CD8-positive, alpha-beta memory T cell (primary cell): ENCODE measurements at regions not wholly inside any gene's neighbourhood (a gene's known extent, or its start where the extent isn't known, plus 50 kb on each side); places are given as distances from the start of the nearest gene placed in this dataset.
"Not testable (repeated sequence)": the region's sequence is repeated elsewhere in the genome, so short reads cannot be mapped to it uniquely, and the experiment has no call there.

ENCODE experiments used
- CTCF ChIA-PET: fragments of 350-600 bp; sonication (Branson Sonifier 250); formaldehyde crosslinking; loops from one replicate; lab custom pipeline; 2021; ENCODE audit warnings: antibody characterized with exemption; lab: Charles Lee
- POLR2A ChIA-PET: fragments of 350-600 bp; sonication (Branson Sonifier 250); formaldehyde crosslinking; loops from one replicate; lab custom pipeline; 2021; ENCODE audit warnings: antibody characterized with exemption; lab: Charles Lee
- DNase-seq, 5 donors: peaks; one replicate each; pipeline versions ENCODE4 v3.0.0 to v3.0.0-alpha.2; 2020 to 2022; ENCODE audit warnings: mixed read lengths in 1 of 5
- H3K27ac ChIP-seq: one replicate; pipeline ENCODE4 v1.7.0; 2013; ENCODE audit warnings: low read depth, mild to moderate bottlenecking, low read length, moderate library complexity
- H3K27me3 ChIP-seq: 2 replicates; pipeline ENCODE4 v1.7.0; 2013; ENCODE audit warnings: low read length, mild to moderate bottlenecking; ENCODE audit not compliant: insufficient read depth, poor library complexity, severe bottlenecking
- H3K36me3 ChIP-seq: 2 replicates; pipeline ENCODE4 v1.7.0; 2013; ENCODE audit warnings: mild to moderate bottlenecking, low read length, moderate library complexity; ENCODE audit not compliant: insufficient read depth
- H3K4me1 ChIP-seq: 2 replicates; pipeline ENCODE4 v1.7.0; 2013; ENCODE audit warnings: mild to moderate bottlenecking, low read length, moderate library complexity; ENCODE audit not compliant: insufficient read depth
- H3K4me3 ChIP-seq: 2 replicates; pipeline ENCODE4 v1.7.0; 2013; ENCODE audit warnings: mild to moderate bottlenecking, low read length
- H3K9me3 ChIP-seq: 2 replicates; pipeline ENCODE4 v1.7.0; 2013; ENCODE audit warnings: mild to moderate bottlenecking, low read length
- H3K27ac Mint-ChIP-seq, 8 donors: one replicate each; pipeline ENCODE4 v1.8.0; 2020 to 2021; ENCODE audit warnings: mixed read lengths in 8 of 8, mild to moderate bottlenecking in 6 of 8, inconsistent platforms in 3 of 8, moderate library complexity in 3 of 8
- H3K27me3 Mint-ChIP-seq, 2 donors: one replicate each; pipeline ENCODE4 v1.8.0; 2020 to 2021; ENCODE audit warnings: mixed read lengths in 2 of 2, mild to moderate bottlenecking in 1 of 2, moderate library complexity in 1 of 2
- H3K36me3 Mint-ChIP-seq, 3 donors: one replicate each; pipeline ENCODE4 v1.8.0; 2020 to 2021; ENCODE audit warnings: mixed read lengths in 3 of 3, inconsistent platforms in 1 of 3, mild to moderate bottlenecking in 1 of 3
- H3K4me1 Mint-ChIP-seq, 3 donors: one replicate each; pipeline ENCODE4 v1.8.0; 2020 to 2021; ENCODE audit warnings: mixed read lengths in 3 of 3, inconsistent platforms in 1 of 3, mild to moderate bottlenecking in 1 of 3
- H3K4me3 Mint-ChIP-seq, 7 donors: one replicate each; pipeline ENCODE4 v1.8.0; 2020 to 2021; ENCODE audit warnings: mixed read lengths in 7 of 7, mild to moderate bottlenecking in 6 of 7, moderate library complexity in 4 of 7, inconsistent platforms in 2 of 7
- H3K9me3 Mint-ChIP-seq, 5 donors: one replicate each; pipeline ENCODE4 v1.8.0; 2020 to 2022; ENCODE audit warnings: mixed read lengths in 5 of 5, mild to moderate bottlenecking in 3 of 5, moderate library complexity in 2 of 5, inconsistent platforms in 1 of 5

DNA sequence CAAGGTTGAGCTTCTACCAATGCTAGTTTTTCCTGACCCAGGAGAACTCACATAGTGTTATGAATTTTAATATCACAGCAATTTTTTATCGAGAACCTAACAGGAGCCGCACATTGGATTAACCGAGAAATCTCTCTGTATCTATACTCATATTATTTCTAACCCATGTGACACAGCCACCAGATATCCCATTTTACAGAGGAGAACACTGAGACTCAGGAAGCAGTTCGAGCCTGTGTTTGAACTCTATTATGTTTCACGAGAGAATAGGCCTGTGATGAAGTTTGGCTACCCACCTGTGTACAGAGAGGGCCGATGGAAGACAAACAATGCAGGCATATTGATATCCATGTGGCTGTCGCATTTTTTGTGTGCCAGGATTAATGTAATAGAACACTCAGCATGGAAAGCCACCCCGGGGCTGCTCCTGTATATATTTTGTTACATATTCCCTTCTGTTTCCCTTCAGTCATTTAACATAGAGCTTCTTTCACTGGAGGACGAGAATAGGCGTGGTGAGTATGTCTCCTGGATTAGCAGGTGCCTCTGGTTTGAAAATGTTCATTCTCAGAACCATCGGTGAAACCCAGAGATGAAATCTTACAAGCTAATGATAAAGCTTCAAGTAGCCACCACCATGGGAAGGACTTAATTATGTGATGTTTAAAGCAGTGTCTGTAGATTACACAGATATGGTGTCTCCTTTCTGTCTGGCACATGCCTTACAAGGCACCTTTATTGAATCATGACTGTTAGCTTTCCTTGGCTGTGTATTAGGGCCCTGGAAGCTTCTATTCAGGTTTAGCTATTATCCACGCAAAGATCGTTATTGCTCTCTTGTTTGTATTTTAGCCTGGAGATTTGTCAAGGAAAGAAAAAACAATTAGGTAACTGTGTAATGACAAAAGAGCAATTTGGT, 205.4 kb downstream of the BCAS1 start:
- H3K4me1 ChIP-seq: peaks cover 44% of the 10 kb centered on the region
- H3K36me3 Mint-ChIP-seq, H3K4me3 ChIP-seq, H3K27me3 Mint-ChIP-seq, H3K27ac ChIP-seq, H3K36me3 ChIP-seq, DNase-seq, H3K9me3 ChIP-seq, H3K27me3 ChIP-seq, H3K9me3 Mint-ChIP-seq: not testable (repeated sequence)
- Mint-ChIP-seq H3K4me3 (peak overlapping the region in 6 of 7 donors; percentile 9 to 80 (median 66)), H3K27ac (peak overlapping the region in 7 of 8 donors; percentile 62 to 96 (median 81)), H3K4me1 (peaks cover 40 to 59% (median 58%) of the 10 kb centered on the region in 3 donors)
- CTCF ChIA-PET: interaction anchor here (0.7 to 3.1 kb wide), 6 partner anchors 21 to 285 kb away, joined by 3 to 14 read pairs (median 5); no protein-coding TSS in a partner anchor
- POLR2A ChIA-PET: interaction anchor here (0.6 to 1.6 kb wide), 5 partner anchors 16 to 273 kb away, joined by 3 to 5 read pairs (median 3); no protein-coding TSS in a partner anchor

DNA sequence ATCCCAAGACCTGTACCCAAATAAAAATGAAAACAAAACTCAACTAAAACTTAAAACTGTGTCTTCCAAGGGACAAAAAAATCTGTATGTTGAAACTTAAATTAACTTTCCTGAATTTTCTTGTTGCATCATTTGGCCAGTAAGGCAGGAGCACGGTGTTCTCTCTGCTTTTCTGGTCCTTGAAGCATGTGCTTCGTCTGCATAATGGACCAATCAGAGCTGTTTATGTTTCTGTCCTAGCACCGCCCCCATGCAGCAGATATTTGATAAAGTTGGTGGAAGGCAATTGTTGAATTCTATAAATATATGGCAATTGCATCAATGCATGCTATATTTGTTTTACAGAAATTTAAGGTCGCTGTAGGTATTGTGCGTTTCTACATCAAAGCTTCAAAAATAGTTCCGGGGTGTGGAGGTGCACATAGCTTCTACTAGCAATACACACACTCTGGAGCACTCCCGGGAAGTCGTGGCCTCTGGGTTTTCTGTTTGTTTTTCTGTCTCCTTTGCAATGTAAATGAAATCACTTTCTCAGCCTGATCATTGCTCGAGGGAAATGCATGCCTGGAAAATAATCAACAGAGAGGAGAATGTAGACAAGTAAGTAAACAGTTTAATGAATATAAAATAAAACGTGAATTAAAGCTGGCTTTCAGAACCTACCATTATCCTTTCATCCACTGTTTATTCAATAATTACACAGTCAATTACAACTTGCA, 206.3 kb downstream of the BCAS1 start:
- peaks cover 31 to 50% (median 48%) of the 10 kb centered on the region in 3 donors for H3K4me1 Mint-ChIP-seq
- peak overlapping the region in 2 of 8 donors; percentile 23 to 33 for H3K27ac Mint-ChIP-seq
- not testable (repeated sequence) for H3K27me3 Mint-ChIP-seq, DNase-seq, H3K36me3 ChIP-seq, H3K9me3 Mint-ChIP-seq, H3K27ac ChIP-seq, H3K36me3 Mint-ChIP-seq, H3K9me3 ChIP-seq, H3K4me3 ChIP-seq, H3K4me3 Mint-ChIP-seq, H3K27me3 ChIP-seq
- peaks cover 35% of the 10 kb centered on the region for H3K4me1 ChIP-seq
- POLR2A ChIA-PET: interaction anchor here (1.6 kb wide), 1 partner anchor 254 kb away, joined by 3 read pairs; no protein-coding TSS in a partner anchor
- CTCF ChIA-PET: interaction anchor here (1.2 to 3.1 kb wide), 3 partner anchors 21 to 284 kb away, joined by 4 to 14 read pairs (median 11); no protein-coding TSS in a partner anchor

DNA sequence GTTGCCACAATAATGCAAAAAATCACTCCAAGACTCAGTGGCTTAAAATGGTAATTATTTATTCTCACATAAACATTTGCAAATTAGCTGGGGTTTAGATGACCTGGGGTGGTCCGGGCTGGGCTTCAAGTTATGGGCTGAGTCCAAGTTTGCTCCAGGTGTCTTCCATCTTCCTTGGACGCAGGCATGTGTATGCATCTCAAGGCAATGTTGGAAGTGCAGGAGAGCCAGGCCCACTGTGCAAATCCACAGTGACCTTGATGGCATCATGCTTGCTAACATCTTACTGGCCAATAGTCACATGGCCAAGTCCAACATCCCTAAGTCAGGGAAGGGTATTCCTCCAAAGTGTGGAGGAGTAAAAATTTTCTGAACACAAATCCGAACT, 206.9 kb downstream of the BCAS1 start:
- H3K9me3 ChIP-seq, DNase-seq, H3K27me3 Mint-ChIP-seq, H3K9me3 Mint-ChIP-seq, H3K4me3 Mint-ChIP-seq, H3K27ac ChIP-seq, H3K4me3 ChIP-seq, H3K36me3 ChIP-seq, H3K27ac Mint-ChIP-seq, H3K36me3 Mint-ChIP-seq, H3K27me3 ChIP-seq, POLR2A ChIA-PET: not testable (repeated sequence)
- peaks cover 35% of the 10 kb centered on the region for H3K4me1 ChIP-seq
- CTCF ChIA-PET: interaction anchor here (1.2 kb wide), 1 partner anchor 284 kb away, joined by 4 read pairs; no protein-coding TSS in a partner anchor
- H3K4me1 Mint-ChIP-seq: peaks cover 31 to 50% (median 48%) of the 10 kb centered on the region in 3 donors

DNA sequence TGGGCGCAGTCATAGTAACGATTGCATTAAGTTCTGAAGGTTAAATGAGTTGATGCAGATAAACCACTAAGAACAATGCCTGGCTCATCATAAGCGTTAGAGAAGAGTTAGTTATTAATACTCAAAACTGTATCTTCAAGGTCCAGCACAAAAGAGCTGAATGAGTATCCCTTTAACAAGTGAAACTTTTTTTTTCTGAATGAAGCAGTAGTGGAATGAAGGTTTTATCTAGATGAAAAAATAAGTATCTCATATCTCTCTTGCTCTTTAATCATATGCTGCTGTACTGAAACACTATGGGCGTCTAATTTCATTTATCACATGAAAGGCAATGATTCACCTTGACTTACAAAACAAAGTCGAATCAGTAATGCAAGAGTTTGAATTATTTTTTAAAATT, 207.4 kb downstream of the BCAS1 start:
- CTCF ChIA-PET: interaction anchor here (0.7 kb wide), 1 partner anchor 13 kb away, joined by 4 read pairs; no protein-coding TSS in a partner anchor
- H3K4me3 ChIP-seq, H3K4me3 Mint-ChIP-seq, H3K27ac ChIP-seq, H3K27me3 ChIP-seq, H3K27me3 Mint-ChIP-seq, H3K36me3 ChIP-seq, DNase-seq, H3K36me3 Mint-ChIP-seq, H3K9me3 ChIP-seq, H3K9me3 Mint-ChIP-seq, POLR2A ChIA-PET: not testable (repeated sequence)
- H3K4me1 ChIP-seq: peaks cover 36% of the 10 kb centered on the region
- Mint-ChIP-seq H3K4me1 (peaks cover 30 to 50% (median 49%) of the 10 kb centered on the region in 3 donors), H3K27ac (peak overlapping the region in 1 of 8 donors; percentile 15)

DNA sequence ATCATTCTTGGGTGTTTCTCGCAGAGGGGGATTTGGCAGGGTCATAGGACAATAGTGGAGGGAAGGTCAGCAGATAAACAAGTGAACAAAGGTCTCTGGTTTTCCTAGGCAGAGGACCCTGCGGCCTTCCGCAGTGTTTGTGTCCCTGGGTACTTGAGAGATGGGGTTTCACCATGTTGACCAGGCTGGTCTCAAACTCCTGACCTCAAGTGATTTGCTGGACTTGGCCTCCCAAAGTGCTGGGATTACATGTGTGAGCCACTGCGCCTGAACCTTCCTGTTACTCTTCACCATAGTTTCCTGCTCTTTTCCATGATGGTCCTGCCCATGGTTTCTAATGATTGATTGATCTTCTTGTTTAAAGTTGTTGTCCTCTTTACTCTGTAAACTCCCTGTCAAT, 207.9 kb downstream of the BCAS1 start:
- Mint-ChIP-seq H3K4me1 (peaks cover 30 to 50% (median 49%) of the 10 kb centered on the region in 3 donors), H3K27ac (peak overlapping the region in 2 of 8 donors; percentile 15 to 81)
- H3K27ac ChIP-seq, H3K27me3 Mint-ChIP-seq, POLR2A ChIA-PET, DNase-seq, H3K4me3 Mint-ChIP-seq, H3K4me3 ChIP-seq, H3K27me3 ChIP-seq, H3K36me3 Mint-ChIP-seq, H3K9me3 Mint-ChIP-seq, H3K9me3 ChIP-seq, H3K36me3 ChIP-seq: not testable (repeated sequence)
- CTCF ChIA-PET: interaction anchor here (0.7 to 1.4 kb wide), 3 partner anchors 12 to 111 kb away, joined by 4 read pairs; no protein-coding TSS in a partner anchor
- H3K4me1 ChIP-seq: peaks cover 36% of the 10 kb centered on the region

DNA sequence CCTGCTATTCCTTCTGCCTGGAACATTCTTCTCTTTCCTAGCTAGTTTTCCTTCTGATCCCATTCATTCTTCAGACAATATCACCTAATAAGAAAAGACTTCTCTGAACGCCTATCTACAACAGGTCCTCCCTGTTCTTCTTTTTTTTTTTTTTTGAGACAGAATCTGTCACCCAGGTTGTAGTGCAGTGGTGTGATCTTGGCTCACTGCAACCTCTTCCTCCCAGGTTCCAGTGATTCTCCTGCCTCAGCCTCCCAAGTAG, 208.3 kb downstream of the BCAS1 start:
- H3K4me3 Mint-ChIP-seq, H3K4me3 ChIP-seq, H3K9me3 Mint-ChIP-seq, H3K27me3 Mint-ChIP-seq, H3K27ac ChIP-seq, H3K36me3 ChIP-seq, H3K36me3 Mint-ChIP-seq, H3K9me3 ChIP-seq, H3K27me3 ChIP-seq, DNase-seq, H3K27ac Mint-ChIP-seq: not testable (repeated sequence)
- H3K4me1 Mint-ChIP-seq: peaks cover 27 to 50% (median 49%) of the 10 kb centered on the region in 3 donors
- ChIA-PET POLR2A (interaction anchor here (0.6 to 0.7 kb wide), 2 partner anchors 33 to 260 kb away, joined by 4 read pairs; no protein-coding TSS in a partner anchor), CTCF (interaction anchor here (1.3 to 1.4 kb wide), 2 partner anchors 54 to 111 kb away, joined by 4 read pairs; no protein-coding TSS in a partner anchor)
- peaks cover 32% of the 10 kb centered on the region for H3K4me1 ChIP-seq

DNA sequence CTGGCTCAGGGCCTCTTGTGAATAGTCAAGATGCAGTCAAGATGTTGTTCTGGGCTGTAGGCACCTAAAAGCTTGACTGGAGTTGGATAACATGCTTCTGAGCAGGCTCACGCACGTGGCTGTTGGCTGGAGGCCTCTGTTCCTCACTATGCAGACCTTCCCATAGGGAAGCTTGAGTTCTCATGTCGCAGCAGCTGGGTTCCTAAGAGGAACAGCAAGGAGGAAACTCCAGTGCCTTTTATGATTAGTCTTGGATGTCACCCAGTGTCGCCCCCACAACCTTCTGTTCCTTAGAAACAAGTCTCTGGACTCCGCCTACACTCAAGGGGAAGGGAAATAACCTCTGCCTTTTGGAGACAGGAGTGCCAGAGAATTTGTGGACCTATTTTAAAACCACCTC, 210.7 kb downstream of the BCAS1 start:
- Histone ChIP-seq H3K9me3 (no peaks in the 10 kb centered on the region), H3K4me1 (peaks cover 21% of the 10 kb centered on the region), H3K4me3 (no peak overlapping the region), H3K27me3 (no peaks in the 10 kb centered on the region), H3K27ac (no peak overlapping the region), H3K36me3 (no peaks in the 10 kb centered on the region)
- DNase-seq: no peak
- H3K4me3 Mint-ChIP-seq: no peak overlapping the region
- H3K4me1 Mint-ChIP-seq: peaks cover 14 to 43% (median 42%) of the 10 kb centered on the region in 3 donors
- H3K36me3 Mint-ChIP-seq: no peaks in the 10 kb centered on the region
- ChIA-PET CTCF (interaction anchor here (1.1 to 1.4 kb wide), 3 partner anchors 9 to 199 kb away, joined by 3 to 4 read pairs (median 3); no protein-coding TSS in a partner anchor), POLR2A (interaction anchor here (0.8 to 1.8 kb wide), 2 partner anchors 13 to 107 kb away, joined by 3 to 4 read pairs; no protein-coding TSS in a partner anchor)
- H3K27me3 Mint-ChIP-seq: no peaks in the 10 kb centered on the region
- no peak overlapping the region for H3K27ac Mint-ChIP-seq
- H3K9me3 Mint-ChIP-seq: no peaks in the 10 kb centered on the region
